GM18526 (cell line): ENCODE measurements at regions not wholly inside any gene's neighbourhood (a gene's known extent, or its start where the extent isn't known, plus 50 kb on each side); places are given as distances from the start of the nearest gene placed in this dataset.

Experiments
- POLR2A ChIP-seq: IDR thresholded peaks from 3 replicates; pipeline ENCODE4 v1.6.1; 2011; ENCODE audit not compliant: insufficient read length; ENCODE audit errors: extremely low read depth

- no peak for TF ChIP-seq POLR2A
Measured at GRCh38 chr12:90303771-90304170, 595.1 kb upstream of the ATP2B1 start.

GRCh38 chr12:90301561-90302133 is 593.0 kb upstream of the ATP2B1 start:
- TF ChIP-seq POLR2A = no peak

GRCh38 chr12:90301095-90301494 is 592.5 kb upstream of the ATP2B1 start:
- no peak for TF ChIP-seq POLR2A

- TF ChIP-seq POLR2A = no peak
Measured at GRCh38 chr12:90299666-90300065, 591.0 kb upstream of the ATP2B1 start.

GRCh38 chr12:90299121-90299520 is 590.5 kb upstream of the ATP2B1 start:
- no peak for TF ChIP-seq POLR2A

- no peak for TF ChIP-seq POLR2A
Measured at GRCh38 chr12:90298289-90298948, 589.8 kb upstream of the ATP2B1 start.

GRCh38 chr12:90295858-90296257 is 587.2 kb upstream of the ATP2B1 start:
- no peak for TF ChIP-seq POLR2A

- TF ChIP-seq POLR2A = no peak
Measured at GRCh38 chr12:90292183-90292582, 583.5 kb upstream of the ATP2B1 start.

GRCh38 chr12:90290980-90291975 is 582.6 kb upstream of the ATP2B1 start:
- TF ChIP-seq POLR2A = no peak

GRCh38 chr12:90287585-90287984 is 578.9 kb upstream of the ATP2B1 start:
- no peak for TF ChIP-seq POLR2A

- no peak for TF ChIP-seq POLR2A
Measured at GRCh38 chr12:90281154-90281868, 572.7 kb upstream of the ATP2B1 start.

- no peak for TF ChIP-seq POLR2A
Measured at GRCh38 chr12:90280564-90281058, 572.0 kb upstream of the ATP2B1 start.

GRCh38 chr12:90280033-90280432 is 571.4 kb upstream of the ATP2B1 start:
- no peak for TF ChIP-seq POLR2A

- TF ChIP-seq POLR2A = no peak
Measured at GRCh38 chr12:90275088-90275487, 566.5 kb upstream of the ATP2B1 start.

- no peak for TF ChIP-seq POLR2A
Measured at GRCh38 chr12:90274407-90274806, 565.8 kb upstream of the ATP2B1 start.
